Trophoblast cell (in vitro differentiated cells and primary cell): ENCODE measurements at regions not wholly inside any gene's neighbourhood (a gene's known extent, or its start where the extent isn't known, plus 50 kb on each side); places are given as distances from the start of the nearest gene placed in this dataset.

Experiments
- DNase-seq, 2 donors: peaks; one replicate each; pipeline ENCODE4 v3.0.0-alpha.2; 2016
- H2AFZ ChIP-seq: 2 replicates; pipeline ENCODE4 v1.6.1; 2013; ENCODE audit warnings: low read length, moderate library complexity, mild to moderate bottlenecking; ENCODE audit not compliant: insufficient read depth, poor library complexity
- H2AK5ac ChIP-seq: 2 replicates; pipeline ENCODE4 v1.6.1; 2013; ENCODE audit warnings: mild to moderate bottlenecking, low read length
- H2BK120ac ChIP-seq: 2 replicates; pipeline ENCODE4 v1.6.1; 2013; ENCODE audit warnings: low read length, mild to moderate bottlenecking, moderate library complexity; ENCODE audit not compliant: insufficient read depth, poor library complexity
- H2BK12ac ChIP-seq: 2 replicates; pipeline ENCODE4 v1.6.1; 2013; ENCODE audit warnings: mild to moderate bottlenecking, low read length, moderate library complexity
- H2BK5ac ChIP-seq: 2 replicates; pipeline ENCODE4 v1.6.1; 2013; ENCODE audit warnings: low read length, low read depth, moderate library complexity, mild to moderate bottlenecking; ENCODE audit not compliant: poor library complexity
- H3K14ac ChIP-seq: 2 replicates; pipeline ENCODE4 v1.6.1; 2013; ENCODE audit warnings: mild to moderate bottlenecking, low read length
- H3K18ac ChIP-seq: 2 replicates; pipeline ENCODE4 v1.6.1; 2013; ENCODE audit warnings: mild to moderate bottlenecking, low read length
- H3K23ac ChIP-seq: 2 replicates; pipeline ENCODE4 v1.6.1; 2013; ENCODE audit warnings: low read length
- H3K27ac ChIP-seq: 2 replicates; pipeline ENCODE4 v1.5.1; 2013; ENCODE audit warnings: low read depth, mild to moderate bottlenecking, inconsistent platforms, low read length, moderate library complexity
- H3K27me3 ChIP-seq: 2 replicates; pipeline ENCODE4 v1.6.1; 2013; ENCODE audit warnings: inconsistent platforms, mild to moderate bottlenecking, low read length, moderate library complexity; ENCODE audit not compliant: insufficient read depth
- H3K36me3 ChIP-seq, 2 experiments: 1 replicate in 1 of 2; 2 replicates in 1 of 2; pipeline ENCODE4 v1.6.1; 2013; ENCODE audit warnings: low read length in 2 of 2, mild to moderate bottlenecking in 2 of 2, moderate library complexity in 1 of 2; ENCODE audit not compliant: insufficient read depth in 2 of 2, control insufficient read depth in 1 of 2
- H3K4ac ChIP-seq: 2 replicates; pipeline ENCODE4 v1.6.1; 2013; ENCODE audit warnings: low read depth, mild to moderate bottlenecking, low read length, moderate library complexity
- H3K4me1 ChIP-seq, 2 experiments: 1 replicate in 1 of 2; 2 replicates in 1 of 2; pipeline ENCODE4 v1.6.1; 2013; ENCODE audit warnings: low read length in 2 of 2, mild to moderate bottlenecking in 2 of 2, moderate library complexity in 1 of 2; ENCODE audit not compliant: insufficient read depth in 2 of 2, control insufficient read depth in 1 of 2
- H3K4me2 ChIP-seq: 2 replicates; pipeline ENCODE4 v1.6.1; 2013; ENCODE audit warnings: inconsistent platforms, mild to moderate bottlenecking, low read length, moderate library complexity
- H3K4me3 ChIP-seq: 2 replicates; pipeline ENCODE4 v1.5.1; 2013; ENCODE audit warnings: mild to moderate bottlenecking, low read depth, low read length, inconsistent platforms
- H3K79me1 ChIP-seq: one replicate; pipeline ENCODE4 v1.6.1; 2013; ENCODE audit warnings: low read length
- H3K79me2 ChIP-seq: 2 replicates; pipeline ENCODE4 v1.6.1; 2013; ENCODE audit warnings: low read length, mild to moderate bottlenecking; ENCODE audit not compliant: control insufficient read depth, insufficient read depth, poor library complexity
- H3K9ac ChIP-seq: 2 replicates; pipeline ENCODE4 v1.6.1; 2013; ENCODE audit warnings: mild to moderate bottlenecking, low read length
- H3K9me3 ChIP-seq: 2 replicates; pipeline ENCODE4 v1.6.1; 2013; ENCODE audit warnings: low read depth, mild to moderate bottlenecking, control low read depth, inconsistent platforms, low read length; ENCODE audit not compliant: insufficient read depth
- H4K12ac ChIP-seq: 2 replicates; pipeline ENCODE4 v1.6.1; 2013; ENCODE audit warnings: low read depth, mild to moderate bottlenecking, low read length, moderate library complexity
- H4K8ac ChIP-seq: 2 replicates; pipeline ENCODE4 v1.6.1; 2013; ENCODE audit warnings: low read depth, mild to moderate bottlenecking, low read length, moderate library complexity
- H4K91ac ChIP-seq: one replicate; pipeline ENCODE4 v1.6.1; 2013; ENCODE audit warnings: low read depth, mild to moderate bottlenecking, low read length, moderate library complexity
- WGBS: extraction: QIAGEN DNeasy Blood & Tissue Kit; methylation state at CpG from one replicate; pipeline ENCODE4 v1.1.7; 2013; ENCODE audit warnings: missing lambda C conversion rate; ENCODE audit not compliant: insufficient read length, insufficient coverage; ENCODE audit errors: extremely low coverage; 5-methylcytosine and 5-hydroxymethylcytosine counted together

GRCh38 chr6:92810913-92811312, 608.4 kb downstream of the EPHA7 start:
- no peak overlapping the region for H3K4me3 ChIP-seq
- no peaks in the 10 kb centered on the region for H3K4me1 ChIP-seq
- H2AK5ac ChIP-seq = no peak overlapping the region
- no peak overlapping the region for H2BK5ac ChIP-seq
- WGBS = no CpG with 5 or more reads among the region's 3 CpGs
- no peak overlapping the region for H4K8ac ChIP-seq
- H3K27ac ChIP-seq = no peak overlapping the region
- no peaks in the 10 kb centered on the region for H3K9me3 ChIP-seq
- no peak overlapping the region for H3K4me2 ChIP-seq
- no peak overlapping the region for H2AFZ ChIP-seq
- H3K9ac ChIP-seq = no peak overlapping the region
- no peaks in the 10 kb centered on the region for H3K79me2 ChIP-seq
- no peak overlapping the region for H3K23ac ChIP-seq
- DNase-seq = peak; percentile 2 to 35
- no peaks in the 10 kb centered on the region for H3K36me3 ChIP-seq
- no peak overlapping the region for H3K4ac ChIP-seq
- H3K14ac ChIP-seq = no peak overlapping the region
- no peak overlapping the region for H4K91ac ChIP-seq
- no peaks in the 10 kb centered on the region for H3K79me1 ChIP-seq
- H4K12ac ChIP-seq = no peak overlapping the region
- H2BK120ac ChIP-seq = no peak overlapping the region
- no peak overlapping the region for H2BK12ac ChIP-seq
- no peak overlapping the region for H3K18ac ChIP-seq
- H3K27me3 ChIP-seq = no peaks in the 10 kb centered on the region

DNA sequence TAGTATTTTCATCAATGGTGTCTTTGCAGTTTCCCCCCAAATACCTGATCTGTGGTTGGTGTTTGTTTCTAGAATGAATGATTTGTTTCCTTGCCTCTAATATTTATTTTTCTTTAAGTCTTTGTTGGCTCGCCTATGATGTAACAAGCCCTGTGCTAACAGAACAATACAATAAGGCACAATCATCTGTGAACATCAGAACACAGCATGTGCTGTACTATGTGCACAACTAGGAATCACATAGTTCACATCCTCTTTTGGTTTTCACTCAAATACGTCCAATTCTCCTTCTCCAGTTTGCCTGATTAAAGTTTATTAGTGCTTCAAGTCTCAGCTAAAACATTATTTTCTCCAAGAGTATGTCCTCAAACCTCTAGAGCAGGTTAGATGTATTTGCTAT, 613.1 kb downstream of the EPHA7 start:
- Histone ChIP-seq H3K79me2 (no peaks in the 10 kb centered on the region), H4K8ac (no peak overlapping the region), H4K12ac (no peak overlapping the region), H3K27me3 (no peaks in the 10 kb centered on the region), H4K91ac (no peak overlapping the region), H2AK5ac (no peak overlapping the region), H3K4me1 (no peaks in the 10 kb centered on the region), H3K4ac (no peak overlapping the region), H3K9me3 (no peaks in the 10 kb centered on the region), H2BK5ac (no peak overlapping the region), H3K27ac (no peak overlapping the region), H3K4me3 (no peak overlapping the region), H2BK12ac (no peak overlapping the region), H3K4me2 (no peak overlapping the region), H3K18ac (no peak overlapping the region), H2BK120ac (no peak overlapping the region), H3K79me1 (no peaks in the 10 kb centered on the region), H3K14ac (no peak overlapping the region), H3K9ac (no peak overlapping the region), H3K36me3 (no peaks in the 10 kb centered on the region), H3K23ac (no peak overlapping the region), H2AFZ (no peak overlapping the region)
- WGBS = no CpG with 5 or more reads among the region's 2 CpGs
- DNase-seq = no peak

DNA sequence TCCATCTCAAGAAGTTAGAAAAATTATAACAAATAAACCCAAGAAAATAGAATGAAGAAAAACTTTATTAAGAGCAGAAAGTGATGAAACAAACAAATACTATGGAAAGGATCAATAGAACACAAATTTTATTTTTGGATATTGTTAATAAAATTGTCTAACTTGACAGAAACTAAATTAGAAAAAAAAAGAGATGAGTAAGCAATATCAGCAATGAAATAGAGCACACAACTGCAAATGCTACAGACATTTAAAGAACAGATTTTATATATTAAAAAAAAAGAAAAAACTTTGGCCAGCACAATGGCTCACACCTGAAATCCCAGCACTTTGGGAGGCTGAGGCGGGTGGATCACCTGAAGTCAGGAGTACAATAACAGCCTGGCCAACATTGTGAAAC, 628.0 kb downstream of the EPHA7 start:
- no peak overlapping the region for H2AFZ ChIP-seq
- H2BK5ac ChIP-seq = no peak overlapping the region
- no peak for DNase-seq
- no peak overlapping the region for H3K14ac ChIP-seq
- no peak overlapping the region for H4K12ac ChIP-seq
- H4K91ac ChIP-seq = no peak overlapping the region
- no peak overlapping the region for H3K9ac ChIP-seq
- H4K8ac ChIP-seq = no peak overlapping the region
- no peaks in the 10 kb centered on the region for H3K79me2 ChIP-seq
- H3K23ac ChIP-seq = no peak overlapping the region
- H3K36me3 ChIP-seq = no peaks in the 10 kb centered on the region
- H3K4me2 ChIP-seq = no peak overlapping the region
- WGBS = no CpG with 5 or more reads among the region's 1 CpG
- no peaks in the 10 kb centered on the region for H3K4me1 ChIP-seq
- no peak overlapping the region for H3K4me3 ChIP-seq
- H3K27ac ChIP-seq = no peak overlapping the region
- no peaks in the 10 kb centered on the region for H3K9me3 ChIP-seq
- H2BK120ac ChIP-seq = no peak overlapping the region
- no peaks in the 10 kb centered on the region for H3K79me1 ChIP-seq
- H3K27me3 ChIP-seq = no peaks in the 10 kb centered on the region
- H2BK12ac ChIP-seq = no peak overlapping the region
- no peak overlapping the region for H2AK5ac ChIP-seq
- no peak overlapping the region for H3K4ac ChIP-seq
- no peak overlapping the region for H3K18ac ChIP-seq

GRCh38 chr6:92790381-92790780, 629.0 kb downstream of the EPHA7 start:
- no peaks in the 10 kb centered on the region for H3K79me2 ChIP-seq
- H4K91ac ChIP-seq = no peak overlapping the region
- H3K4me1 ChIP-seq = no peaks in the 10 kb centered on the region
- H2AFZ ChIP-seq = no peak overlapping the region
- no peak overlapping the region for H3K14ac ChIP-seq
- H4K12ac ChIP-seq = no peak overlapping the region
- H3K4me3 ChIP-seq = no peak overlapping the region
- H3K27me3 ChIP-seq = no peaks in the 10 kb centered on the region
- no peak overlapping the region for H3K27ac ChIP-seq
- no peak for DNase-seq
- no peak overlapping the region for H2AK5ac ChIP-seq
- H3K23ac ChIP-seq = no peak overlapping the region
- WGBS = no CpG with 5 or more reads among the region's 3 CpGs
- no peaks in the 10 kb centered on the region for H3K9me3 ChIP-seq
- H3K4ac ChIP-seq = no peak overlapping the region
- no peak overlapping the region for H4K8ac ChIP-seq
- H2BK5ac ChIP-seq = no peak overlapping the region
- H3K79me1 ChIP-seq = no peaks in the 10 kb centered on the region
- no peak overlapping the region for H2BK120ac ChIP-seq
- no peak overlapping the region for H3K4me2 ChIP-seq
- no peak overlapping the region for H3K18ac ChIP-seq
- no peak overlapping the region for H2BK12ac ChIP-seq
- H3K36me3 ChIP-seq = no peaks in the 10 kb centered on the region
- no peak overlapping the region for H3K9ac ChIP-seq
